ENCODE measurements at regions not wholly inside any gene's neighbourhood (a gene's known extent, or its start where the extent isn't known, plus 50 kb on each side); places are given as distances from the start of the nearest gene placed in this dataset.

DNA sequence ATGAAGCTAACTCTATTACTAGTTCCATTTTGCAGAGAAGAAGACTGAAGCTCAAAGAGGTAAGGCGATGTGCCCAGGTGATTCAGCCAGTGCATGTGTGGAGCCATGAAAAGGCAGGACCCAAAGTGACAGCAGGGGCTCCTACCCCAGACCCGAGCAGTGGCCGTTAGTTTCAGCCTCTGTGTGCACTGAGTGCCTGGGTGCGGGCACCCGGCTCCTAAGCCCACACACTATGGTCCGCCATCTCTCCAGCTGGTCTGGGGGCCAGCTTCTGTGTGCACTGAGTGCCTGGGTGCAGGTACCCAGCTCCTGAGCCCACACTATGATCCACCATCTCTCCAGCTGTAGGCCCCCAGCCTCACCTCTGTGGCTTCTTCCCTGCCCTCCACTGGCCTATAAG lies 123.5 kb upstream of the CST7 start:
- Histone ChIP-seq H3K27ac (ENCODE audit: extremely low read depth, low read depth, low read length) (no peak overlapping the region), H3K4me3 (ENCODE audit: low read depth, low read length) (no peak overlapping the region), H3K36me3 (ENCODE audit: control insufficient read depth in 2 of 2, insufficient read depth in 1 of 2, low read length in 2 of 2) (no peaks in the 10 kb centered on the region), H3K9me3 (ENCODE audit: control insufficient read depth, insufficient read depth, low read depth, low read length) (no peaks in the 10 kb centered on the region), H3K4me1 (ENCODE audit: control insufficient read depth, insufficient read depth, low read length) (no peaks in the 10 kb centered on the region)
- ChIA-PET POLR2A (no interaction called here), CTCF (interaction anchor here (0.9 kb wide), 1 partner anchor 10 kb away, joined by 4 read pairs; no protein-coding TSS in a partner anchor)
- TF ChIP-seq ZNF211 (tag by site-specific recombination; IDR thresholded peaks at IDR 0.05; ENCODE audit: low read depth) (no peak), GLIS1 (tag by site-specific recombination; IDR thresholded peaks at IDR 0.05) (no peak), ZNF555 (tag by site-specific recombination; conservative IDR thresholded peaks at IDR 0.05) (no peak), ZBTB7A (tag by site-specific recombination; IDR thresholded peaks at IDR 0.05; ENCODE audit: low read depth) (no peak), ZNF19 (tag by site-specific recombination; IDR thresholded peaks at IDR 0.05; ENCODE audit: low read depth) (no peak), ZNF324 (tag by site-specific recombination; IDR thresholded peaks at IDR 0.05) (no peak), ZNF366 (tag by site-specific recombination; conservative IDR thresholded peaks at IDR 0.05) (no peak), ZNF169 (tag by site-specific recombination; IDR thresholded peaks at IDR 0.05) (no peak), HOXA7 (CRISPR knock-in tag; IDR thresholded peaks at IDR 0.05; ENCODE audit: borderline replicate concordance) (no peak), GFI1B (tag by site-specific recombination; IDR thresholded peaks at IDR 0.05) (no peak), ZBTB21 (tag by site-specific recombination; IDR thresholded peaks at IDR 0.05) (no peak), TCF7L2 (IDR thresholded peaks at IDR 0.05; ENCODE audit: borderline replicate concordance, low read depth, low read length) (no peak), ZNF701 (tag by site-specific recombination; IDR thresholded peaks at IDR 0.05) (no peak), ZNF792 (tag by site-specific recombination; IDR thresholded peaks at IDR 0.05) (no peak), ZNF175 (tag by site-specific recombination; IDR thresholded peaks at IDR 0.05) (no peak), ZNF37A (tag by site-specific recombination; IDR thresholded peaks at IDR 0.05) (no peak), ZNF140 (tag by site-specific recombination; IDR thresholded peaks at IDR 0.05) (no peak), ZNF354C (tag by site-specific recombination; IDR thresholded peaks at IDR 0.05; ENCODE audit: borderline replicate concordance, low read depth) (no peak)
- TF ChIP-seq, protein P1, sequence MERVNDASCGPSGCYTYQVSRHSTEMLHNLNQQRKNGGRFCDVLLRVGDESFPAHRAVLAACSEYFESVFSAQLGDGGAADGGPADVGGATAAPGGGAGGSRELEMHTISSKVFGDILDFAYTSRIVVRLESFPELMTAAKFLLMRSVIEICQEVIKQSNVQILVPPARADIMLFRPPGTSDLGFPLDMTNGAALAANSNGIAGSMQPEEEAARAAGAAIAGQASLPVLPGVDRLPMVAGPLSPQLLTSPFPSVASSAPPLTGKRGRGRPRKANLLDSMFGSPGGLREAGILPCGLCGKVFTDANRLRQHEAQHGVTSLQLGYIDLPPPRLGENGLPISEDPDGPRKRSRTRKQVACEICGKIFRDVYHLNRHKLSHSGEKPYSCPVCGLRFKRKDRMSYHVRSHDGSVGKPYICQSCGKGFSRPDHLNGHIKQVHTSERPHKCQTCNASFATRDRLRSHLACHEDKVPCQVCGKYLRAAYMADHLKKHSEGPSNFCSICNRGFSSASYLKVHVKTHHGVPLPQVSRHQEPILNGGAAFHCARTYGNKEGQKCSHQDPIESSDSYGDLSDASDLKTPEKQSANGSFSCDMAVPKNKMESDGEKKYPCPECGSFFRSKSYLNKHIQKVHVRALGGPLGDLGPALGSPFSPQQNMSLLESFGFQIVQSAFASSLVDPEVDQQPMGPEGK (tag by site-specific recombination; IDR thresholded peaks at IDR 0.05), result no peak
- TF ChIP-seq, protein P2, sequence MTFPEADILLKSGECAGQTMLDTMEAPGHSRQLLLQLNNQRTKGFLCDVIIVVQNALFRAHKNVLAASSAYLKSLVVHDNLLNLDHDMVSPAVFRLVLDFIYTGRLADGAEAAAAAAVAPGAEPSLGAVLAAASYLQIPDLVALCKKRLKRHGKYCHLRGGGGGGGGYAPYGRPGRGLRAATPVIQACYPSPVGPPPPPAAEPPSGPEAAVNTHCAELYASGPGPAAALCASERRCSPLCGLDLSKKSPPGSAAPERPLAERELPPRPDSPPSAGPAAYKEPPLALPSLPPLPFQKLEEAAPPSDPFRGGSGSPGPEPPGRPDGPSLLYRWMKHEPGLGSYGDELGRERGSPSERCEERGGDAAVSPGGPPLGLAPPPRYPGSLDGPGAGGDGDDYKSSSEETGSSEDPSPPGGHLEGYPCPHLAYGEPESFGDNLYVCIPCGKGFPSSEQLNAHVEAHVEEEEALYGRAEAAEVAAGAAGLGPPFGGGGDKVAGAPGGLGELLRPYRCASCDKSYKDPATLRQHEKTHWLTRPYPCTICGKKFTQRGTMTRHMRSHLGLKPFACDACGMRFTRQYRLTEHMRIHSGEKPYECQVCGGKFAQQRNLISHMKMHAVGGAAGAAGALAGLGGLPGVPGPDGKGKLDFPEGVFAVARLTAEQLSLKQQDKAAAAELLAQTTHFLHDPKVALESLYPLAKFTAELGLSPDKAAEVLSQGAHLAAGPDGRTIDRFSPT (tag by site-specific recombination; IDR thresholded peaks at IDR 0.05), result no peak

DNA sequence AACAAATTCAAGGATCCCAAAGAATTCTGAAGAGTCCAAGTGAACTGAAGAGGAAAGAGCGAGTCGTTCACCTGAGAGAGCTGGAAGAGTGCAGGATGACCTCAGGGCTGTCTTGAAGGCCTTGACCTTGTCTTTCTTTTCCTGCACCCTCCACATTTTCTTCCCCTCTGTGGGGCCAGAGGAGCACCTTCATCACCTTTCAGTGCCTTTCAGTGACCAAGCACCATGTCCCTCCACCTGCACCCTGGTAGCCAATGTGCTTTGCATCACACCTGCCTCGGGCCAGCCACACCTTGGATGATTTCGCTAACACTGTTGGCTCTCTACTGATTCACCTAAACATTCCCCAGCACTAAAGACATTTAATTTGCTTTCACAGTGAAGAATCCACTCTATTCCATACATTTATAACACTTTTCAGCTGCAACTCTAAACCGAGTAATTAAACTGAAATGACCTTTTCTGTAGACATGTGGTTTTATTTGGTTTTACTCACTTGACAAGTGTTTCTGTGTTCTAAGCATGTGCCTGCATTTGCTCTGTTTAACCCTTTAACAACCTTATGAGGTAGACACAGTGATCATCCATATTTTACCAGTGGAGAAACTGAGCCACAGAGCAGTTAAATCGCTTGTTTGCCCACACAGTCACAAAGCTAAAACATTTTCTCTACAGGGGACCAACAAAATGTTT lies 121.3 kb upstream of the CST7 start:
- no peak overlapping the region for H3K4me3 ChIP-seq (ENCODE audit: low read depth, low read length)
- CTCF ChIA-PET, result no interaction called here

More for the DNA sequence above, 121.3 kb upstream of the CST7 start:
- Histone ChIP-seq H3K9me3 (ENCODE audit: control insufficient read depth, insufficient read depth, low read depth, low read length) (no peaks in the 10 kb centered on the region), H3K4me1 (ENCODE audit: control insufficient read depth, insufficient read depth, low read length) (no peaks in the 10 kb centered on the region), H3K36me3 (ENCODE audit: control insufficient read depth in 2 of 2, insufficient read depth in 1 of 2, low read length in 2 of 2) (no peaks in the 10 kb centered on the region), H3K27ac (ENCODE audit: extremely low read depth, low read depth, low read length) (no peak overlapping the region)
- TF ChIP-seq ZNF792 (tag by site-specific recombination; IDR thresholded peaks at IDR 0.05) (no peak), ZNF16 (tag by site-specific recombination; IDR thresholded peaks at IDR 0.05; ENCODE audit: low read depth) (no peak), ZNF610 (tag by site-specific recombination; IDR thresholded peaks at IDR 0.05; ENCODE audit: borderline replicate concordance) (no peak), ZNF677 (tag by site-specific recombination; IDR thresholded peaks at IDR 0.05) (no peak), ZNF514 (tag by site-specific recombination; IDR thresholded peaks at IDR 0.05) (no peak)
- TF ChIP-seq, protein P3, sequence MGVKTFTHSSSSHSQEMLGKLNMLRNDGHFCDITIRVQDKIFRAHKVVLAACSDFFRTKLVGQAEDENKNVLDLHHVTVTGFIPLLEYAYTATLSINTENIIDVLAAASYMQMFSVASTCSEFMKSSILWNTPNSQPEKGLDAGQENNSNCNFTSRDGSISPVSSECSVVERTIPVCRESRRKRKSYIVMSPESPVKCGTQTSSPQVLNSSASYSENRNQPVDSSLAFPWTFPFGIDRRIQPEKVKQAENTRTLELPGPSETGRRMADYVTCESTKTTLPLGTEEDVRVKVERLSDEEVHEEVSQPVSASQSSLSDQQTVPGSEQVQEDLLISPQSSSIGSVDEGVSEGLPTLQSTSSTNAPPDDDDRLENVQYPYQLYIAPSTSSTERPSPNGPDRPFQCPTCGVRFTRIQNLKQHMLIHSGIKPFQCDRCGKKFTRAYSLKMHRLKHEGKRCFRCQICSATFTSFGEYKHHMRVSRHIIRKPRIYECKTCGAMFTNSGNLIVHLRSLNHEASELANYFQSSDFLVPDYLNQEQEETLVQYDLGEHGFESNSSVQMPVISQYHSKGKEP (tag by site-specific recombination; IDR thresholded peaks at IDR 0.05), result no peak
- POLR2A ChIA-PET, result no interaction called here
